Neural cell (in vitro differentiated cells): ENCODE measurements at regions not wholly inside any gene's neighbourhood (a gene's known extent, or its start where the extent isn't known, plus 50 kb on each side); places are given as distances from the start of the nearest gene placed in this dataset.

Experiments used
- H2AFZ ChIP-seq: fragments of 200-600, 300-800 bp; sonication (generic), shearing (Covaris generic); 2 replicates; pipeline ENCODE4 v1.6.0; 2014; ENCODE audit warnings: low read depth, mild to moderate bottlenecking, antibody characterized with exemption, low read length, moderate library complexity
- H3F3A ChIP-seq: fragments of 200-600 bp; shearing (Covaris generic); 2 replicates; pipeline ENCODE4 v1.6.1; 2016; ENCODE audit warnings: mild to moderate bottlenecking, moderate library complexity, mixed read lengths, antibody characterized with exemption, low read length; ENCODE audit not compliant: insufficient read depth, poor library complexity, severe bottlenecking
- H3K27ac ChIP-seq: fragments of 200-600, 300-800 bp; sonication (generic), shearing (Covaris generic); 2 replicates; pipeline ENCODE4 v1.5.1; 2014; ENCODE audit warnings: mild to moderate bottlenecking, low read length, moderate library complexity
- H3K27me3 ChIP-seq: fragments of 300-800, 200-600 bp; sonication (generic), shearing (Covaris generic); 2 replicates; pipeline ENCODE4 v1.6.0; 2014; ENCODE audit warnings: mild to moderate bottlenecking, low read depth, low read length, moderate library complexity; ENCODE audit not compliant: insufficient read depth
- H3K36me3 ChIP-seq: fragments of 300-800, 200-600 bp; sonication (generic), shearing (Covaris generic); 2 replicates; pipeline ENCODE4 v1.5.1; 2014; ENCODE audit warnings: mild to moderate bottlenecking, antibody characterized with exemption, low read length, moderate library complexity; ENCODE audit not compliant: insufficient read depth
- H3K4me2 ChIP-seq: fragments of 300-800, 200-600 bp; sonication (generic), shearing (Covaris generic); 2 replicates; pipeline ENCODE4 v1.6.0; 2014; ENCODE audit warnings: mild to moderate bottlenecking, low read length
- H3K4me3 ChIP-seq: fragments of 300-800, 200-600 bp; sonication (generic), shearing (Covaris generic); 2 replicates; pipeline ENCODE4 v1.5.1; 2014; ENCODE audit warnings: mild to moderate bottlenecking, low read length, moderate library complexity
- H3K79me2 ChIP-seq: fragments of 200-600 bp; shearing (Covaris generic); replicated peaks from 2 replicates; pipeline ENCODE4 v1.6.0; 2014; ENCODE audit warnings: mild to moderate bottlenecking, low read length, moderate library complexity; ENCODE audit not compliant: insufficient read depth
- H3K9ac ChIP-seq: fragments of 300-800, 200-600 bp; sonication (generic), shearing (Covaris generic); 2 replicates; pipeline ENCODE4 v1.6.1; 2016; ENCODE audit warnings: mild to moderate bottlenecking, low read length, mixed read lengths
- H3K9me2 ChIP-seq: fragments of 200-600 bp; shearing (Covaris generic); 2 replicates; pipeline ENCODE4 v1.6.1; 2016; ENCODE audit warnings: mild to moderate bottlenecking, low read length, mixed read lengths; ENCODE audit not compliant: insufficient read depth
- H3K9me3 ChIP-seq: fragments of 200-600, 300-800 bp; sonication (generic), shearing (Covaris generic); 2 replicates; pipeline ENCODE4 v1.6.1; 2016; ENCODE audit warnings: mild to moderate bottlenecking, mixed run types, low read length, moderate library complexity, mixed read lengths
- H4K20me1 ChIP-seq: fragments of 200-600 bp; shearing (Covaris generic); 2 replicates; pipeline ENCODE4 v1.6.1; 2016; ENCODE audit warnings: mild to moderate bottlenecking, mixed run types; ENCODE audit not compliant: insufficient read depth
- CTCF ChIP-seq: fragments of 450-650 bp; IDR thresholded peaks from 2 replicates; pipeline ENCODE4 v1.5.1; 2014; ENCODE audit warnings: antibody characterized with exemption, mild to moderate bottlenecking, moderate library complexity; ENCODE audit not compliant: poor library complexity, severe bottlenecking
- EP300 ChIP-seq: fragments of 450-650 bp; conservative IDR thresholded peaks from 2 replicates; pipeline ENCODE4 v1.6.1; 2014; ENCODE audit warnings: antibody characterized with exemption, mild to moderate bottlenecking, moderate library complexity; ENCODE audit not compliant: poor library complexity, severe bottlenecking
- EZH2 ChIP-seq: fragments of 200-600, 300-800 bp; shearing (Covaris generic), sonication (generic); IDR thresholded peaks from 2 replicates; pipeline ENCODE4 v1.6.1; 2014; ENCODE audit warnings: antibody characterized with exemption, low read length, borderline replicate concordance, mild to moderate bottlenecking; ENCODE audit not compliant: insufficient read depth, poor library complexity, severe bottlenecking
- MXI1 ChIP-seq: fragments of 450-650 bp; conservative IDR thresholded peaks from 2 replicates; pipeline ENCODE4 v1.6.1; 2014; ENCODE audit warnings: antibody characterized with exemption, mild to moderate bottlenecking; ENCODE audit not compliant: poor library complexity, severe bottlenecking
- POLR2AphosphoS5 ChIP-seq: IDR thresholded peaks from 2 replicates; pipeline ENCODE4 v1.6.1; 2012
- RAD21 ChIP-seq: fragments of 450-650 bp; conservative IDR thresholded peaks from 2 replicates; pipeline ENCODE4 v1.6.1; 2014; ENCODE audit warnings: antibody characterized with exemption, mild to moderate bottlenecking, moderate library complexity
- SMC3 ChIP-seq: fragments of 450-650 bp; conservative IDR thresholded peaks from 2 replicates; pipeline ENCODE4 v1.6.1; 2014; ENCODE audit warnings: antibody characterized with exemption, mild to moderate bottlenecking, moderate library complexity; ENCODE audit not compliant: poor library complexity
- TAF1 ChIP-seq: IDR thresholded peaks from 2 replicates; pipeline ENCODE4 v1.6.1; 2012; ENCODE audit warnings: low read depth
- TF ChIP-seq, protein P1 (sequence below): IDR thresholded peaks from 2 replicates; pipeline ENCODE4 v1.6.1; 2012; ENCODE audit warnings: borderline replicate concordance

- no peaks in the 10 kb centered on the region for H3K36me3 ChIP-seq
- no peaks in the 10 kb centered on the region for H3K9me3 ChIP-seq
- no peak overlapping the region for H3K4me2 ChIP-seq
- H3K9ac ChIP-seq: no peak overlapping the region
- H2AFZ ChIP-seq: no peak overlapping the region
- no peaks in the 10 kb centered on the region for H4K20me1 ChIP-seq
- no peaks in the 10 kb centered on the region for H3F3A ChIP-seq
- no peak overlapping the region for H3K4me3 ChIP-seq
- no peaks in the 10 kb centered on the region for H3K27me3 ChIP-seq
- H3K9me2 ChIP-seq: no peaks in the 10 kb centered on the region
- H3K79me2 ChIP-seq: no peaks in the 10 kb centered on the region
- no peak overlapping the region for H3K27ac ChIP-seq
- TF ChIP-seq, protein P1, sequence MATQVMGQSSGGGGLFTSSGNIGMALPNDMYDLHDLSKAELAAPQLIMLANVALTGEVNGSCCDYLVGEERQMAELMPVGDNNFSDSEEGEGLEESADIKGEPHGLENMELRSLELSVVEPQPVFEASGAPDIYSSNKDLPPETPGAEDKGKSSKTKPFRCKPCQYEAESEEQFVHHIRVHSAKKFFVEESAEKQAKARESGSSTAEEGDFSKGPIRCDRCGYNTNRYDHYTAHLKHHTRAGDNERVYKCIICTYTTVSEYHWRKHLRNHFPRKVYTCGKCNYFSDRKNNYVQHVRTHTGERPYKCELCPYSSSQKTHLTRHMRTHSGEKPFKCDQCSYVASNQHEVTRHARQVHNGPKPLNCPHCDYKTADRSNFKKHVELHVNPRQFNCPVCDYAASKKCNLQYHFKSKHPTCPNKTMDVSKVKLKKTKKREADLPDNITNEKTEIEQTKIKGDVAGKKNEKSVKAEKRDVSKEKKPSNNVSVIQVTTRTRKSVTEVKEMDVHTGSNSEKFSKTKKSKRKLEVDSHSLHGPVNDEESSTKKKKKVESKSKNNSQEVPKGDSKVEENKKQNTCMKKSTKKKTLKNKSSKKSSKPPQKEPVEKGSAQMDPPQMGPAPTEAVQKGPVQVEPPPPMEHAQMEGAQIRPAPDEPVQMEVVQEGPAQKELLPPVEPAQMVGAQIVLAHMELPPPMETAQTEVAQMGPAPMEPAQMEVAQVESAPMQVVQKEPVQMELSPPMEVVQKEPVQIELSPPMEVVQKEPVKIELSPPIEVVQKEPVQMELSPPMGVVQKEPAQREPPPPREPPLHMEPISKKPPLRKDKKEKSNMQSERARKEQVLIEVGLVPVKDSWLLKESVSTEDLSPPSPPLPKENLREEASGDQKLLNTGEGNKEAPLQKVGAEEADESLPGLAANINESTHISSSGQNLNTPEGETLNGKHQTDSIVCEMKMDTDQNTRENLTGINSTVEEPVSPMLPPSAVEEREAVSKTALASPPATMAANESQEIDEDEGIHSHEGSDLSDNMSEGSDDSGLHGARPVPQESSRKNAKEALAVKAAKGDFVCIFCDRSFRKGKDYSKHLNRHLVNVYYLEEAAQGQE: no peak
- TF ChIP-seq CTCF: no peak
- no peak for TF ChIP-seq RAD21
- no peak for TF ChIP-seq POLR2AphosphoS5
- no peak for TF ChIP-seq MXI1
- TF ChIP-seq EP300: no peak
- no peak for TF ChIP-seq SMC3
- no peak for TF ChIP-seq TAF1
- no peak for TF ChIP-seq EZH2
These were observed 457.7 kb upstream of the SYT1 start for GRCh38 chr12:78406828-78407227.

GRCh38 chr12:78407722-78408121 lies 456.9 kb upstream of the SYT1 start:
- Histone ChIP-seq H3K4me3 (no peak overlapping the region), H3K36me3 (no peaks in the 10 kb centered on the region), H3K9me2 (no peaks in the 10 kb centered on the region), H3F3A (no peaks in the 10 kb centered on the region), H3K27ac (no peak overlapping the region), H4K20me1 (no peaks in the 10 kb centered on the region), H3K79me2 (no peaks in the 10 kb centered on the region), H3K9ac (no peak overlapping the region), H3K27me3 (no peaks in the 10 kb centered on the region), H3K4me2 (no peak overlapping the region), H3K9me3 (no peaks in the 10 kb centered on the region), H2AFZ (no peak overlapping the region)
- TF ChIP-seq, protein P1: no peak
- TF ChIP-seq MXI1 (no peak), SMC3 (no peak), EZH2 (no peak), EP300 (no peak), CTCF (no peak), RAD21 (no peak), TAF1 (no peak), POLR2AphosphoS5 (no peak)
